PC-3 (cell line): ENCODE measurements at regions not wholly inside any gene's neighbourhood (a gene's known extent, or its start where the extent isn't known, plus 50 kb on each side); places are given as distances from the start of the nearest gene placed in this dataset.

Source experiments
- CTCF ChIP-seq: fragments of 300-600 bp; sonication (generic); conservative IDR thresholded peaks from 2 replicates; pipeline ENCODE4 v1.5.1; 2017; ENCODE audit warnings: antibody characterized with exemption, low read depth, mild to moderate bottlenecking, low read length
- EZH2 ChIP-seq: fragments of 300-600 bp; sonication (generic); IDR thresholded peaks from one replicate; pipeline ENCODE4 v1.6.1; 2017; ENCODE audit warnings: antibody characterized with exemption, mild to moderate bottlenecking, low read length; ENCODE audit not compliant: unreplicated experiment
- EZH2phosphoT487 ChIP-seq: fragments of 300-600 bp; sonication (generic); IDR thresholded peaks from 2 replicates; pipeline ENCODE4 v1.6.1; 2018; ENCODE audit warnings: mild to moderate bottlenecking, antibody characterized with exemption, low read length, borderline replicate concordance

- TF ChIP-seq CTCF (no peak), EZH2 (no peak), EZH2phosphoT487 (no peak)
Measured at GRCh38 chr2:224194161-224194560, 155.1 kb upstream of the SERPINE2 start.
